OCI-LY7 (cell line): ENCODE measurements at regions not wholly inside any gene's neighbourhood (a gene's known extent, or its start where the extent isn't known, plus 50 kb on each side); places are given as distances from the start of the nearest gene placed in this dataset.

Experiments
- BruUV-seq: library from RNA; stranded (reverse); fragments of 400-500 nt; replicated peaks from 2 replicates; lab custom pipeline; 2021; lab: Mats Ljungman, UMichigan
- CTCF ChIA-PET: fragments of 300-600 bp; sonication (Branson Sonifier 250); formaldehyde crosslinking; loops from one replicate; lab custom pipeline; 2022; ENCODE audit warnings: antibody characterized with exemption; ENCODE audit not compliant: unreplicated experiment; lab: Charles Lee
- POLR2A ChIA-PET: fragments of 300-600 bp; sonication (Branson Sonifier 250); formaldehyde crosslinking; loops from one replicate; lab custom pipeline; 2022; ENCODE audit warnings: antibody characterized with exemption; lab: Charles Lee
- DNase-seq: peaks from one replicate; pipeline ENCODE4 v3.0.0-alpha.2; 2015; ENCODE audit warnings: low spot score
- H2AFZ ChIP-seq: fragments of 200-600 bp; sonication (generic), shearing (Covaris generic); 2 replicates; pipeline ENCODE4 v1.6.1; 2014; ENCODE audit warnings: mild to moderate bottlenecking, antibody characterized with exemption, low read length, moderate library complexity
- H3K27ac ChIP-seq: fragments of 200-600 bp; sonication (generic); 2 replicates; pipeline ENCODE4 v1.5.1; 2014; ENCODE audit warnings: mixed run types, low read depth, mild to moderate bottlenecking, moderate library complexity, low read length, inconsistent platforms; ENCODE audit not compliant: poor library complexity, severe bottlenecking
- H3K36me3 ChIP-seq: fragments of 200-600 bp; sonication (generic); 2 replicates; pipeline ENCODE4 v1.6.1; 2014; ENCODE audit warnings: mild to moderate bottlenecking, antibody characterized with exemption, low read length, moderate library complexity, mixed read lengths; ENCODE audit not compliant: insufficient read depth
- H3K4me1 ChIP-seq: fragments of 200-600 bp; sonication (generic); 2 replicates; pipeline ENCODE4 v1.5.1; 2014; ENCODE audit warnings: mild to moderate bottlenecking, low read length; ENCODE audit not compliant: insufficient read depth, poor library complexity, severe bottlenecking
- H3K4me2 ChIP-seq: fragments of 200-600 bp; sonication (generic); 2 replicates; pipeline ENCODE4 v1.6.1; 2014; ENCODE audit warnings: mild to moderate bottlenecking, low read length
- H3K4me3 ChIP-seq: fragments of 200-600 bp; sonication (generic); 2 replicates; pipeline ENCODE4 v1.5.1; 2014; ENCODE audit warnings: mild to moderate bottlenecking, low read depth, low read length; ENCODE audit not compliant: poor library complexity, severe bottlenecking
- H3K79me2 ChIP-seq: fragments of 200-600 bp; sonication (generic); 2 replicates; pipeline ENCODE4 v1.6.1; 2016; ENCODE audit warnings: low read depth, mild to moderate bottlenecking, low read length, moderate library complexity, mixed read lengths; ENCODE audit not compliant: insufficient read depth
- H3K9me2 ChIP-seq: fragments of 200-600 bp; sonication (generic); 2 replicates; pipeline ENCODE4 v1.6.1; 2016; ENCODE audit warnings: mild to moderate bottlenecking, low read length, mixed read lengths; ENCODE audit not compliant: insufficient read depth
- H3K9me3 ChIP-seq: fragments of 200-600 bp; sonication (generic); 2 replicates; pipeline ENCODE4 v1.6.1; 2014; ENCODE audit warnings: mild to moderate bottlenecking, mixed run types, low read length, mixed read lengths
- H4K20me1 ChIP-seq: fragments of 200-600 bp; sonication (generic); 2 replicates; pipeline ENCODE4 v1.6.1; 2014; ENCODE audit warnings: mild to moderate bottlenecking, antibody characterized with exemption, low read length, moderate library complexity, mixed read lengths; ENCODE audit not compliant: insufficient read depth
- CTCF ChIP-seq: fragments of 200-600 bp; sonication (generic); conservative IDR thresholded peaks from 2 replicates; pipeline ENCODE4 v1.5.1; 2014; ENCODE audit warnings: mild to moderate bottlenecking, antibody characterized with exemption, low read length, moderate library complexity, mixed read lengths
- EZH2phosphoT487 ChIP-seq: fragments of 200-600 bp; sonication (generic); IDR thresholded peaks from 2 replicates; pipeline ENCODE4 v1.6.1; 2018; ENCODE audit warnings: low read depth, borderline replicate concordance, mild to moderate bottlenecking, mixed run types, antibody characterized with exemption, low read length, moderate library complexity, mixed read lengths
- intact Hi-C: fragments of 100-400 bp; cut with micrococcal nuclease; formaldehyde crosslinking; loops from one replicate; pipeline ENCODE4 v1.10.0; 2022; ENCODE audit not compliant: unreplicated experiment

GRCh38 chr6:55957961-55958422 lies 82.6 kb upstream of the BMP5 start:
- Histone ChIP-seq H3K79me2 (no peaks in the 10 kb centered on the region), H4K20me1 (no peaks in the 10 kb centered on the region), H2AFZ (no peak overlapping the region), H3K4me2 (no peak overlapping the region), H3K27ac (no peak overlapping the region), H3K9me3 (no peaks in the 10 kb centered on the region), H3K9me2 (no peaks in the 10 kb centered on the region), H3K4me3 (no peak overlapping the region), H3K36me3 (no peaks in the 10 kb centered on the region), H3K4me1 (no peaks in the 10 kb centered on the region)
- BruUV-seq = no TSS peak
- intact Hi-C loops = no loop called here
- TF ChIP-seq CTCF = no peak
- no peak for TF ChIP-seq EZH2phosphoT487
- no peak for DNase-seq
- CTCF ChIA-PET = no interaction called here
- POLR2A ChIA-PET = interaction anchor here (0.7 kb wide), 1 partner anchor 1919 kb away, joined by 3 read pairs; no protein-coding TSS in a partner anchor

GRCh38 chr6:55955684-55956083 lies 80.3 kb upstream of the BMP5 start:
- no peak overlapping the region for H2AFZ ChIP-seq
- BruUV-seq = no TSS peak
- CTCF ChIA-PET = no interaction called here
- no peaks in the 10 kb centered on the region for H3K9me2 ChIP-seq
- intact Hi-C loops = no loop called here
- no peaks in the 10 kb centered on the region for H3K9me3 ChIP-seq
- no peak overlapping the region for H3K4me2 ChIP-seq
- H3K4me3 ChIP-seq = no peak overlapping the region
- no peaks in the 10 kb centered on the region for H3K79me2 ChIP-seq
- TF ChIP-seq EZH2phosphoT487 (no peak), CTCF (no peak)
- H4K20me1 ChIP-seq = no peaks in the 10 kb centered on the region
- no peak overlapping the region for H3K27ac ChIP-seq
- DNase-seq = no peak
- H3K36me3 ChIP-seq = no peaks in the 10 kb centered on the region
- H3K4me1 ChIP-seq = no peaks in the 10 kb centered on the region
- POLR2A ChIA-PET = interaction anchor here (0.9 kb wide), 1 partner anchor 80 kb away, joined by 5 read pairs; the partner anchor contains the start of gene BMP5

DNA sequence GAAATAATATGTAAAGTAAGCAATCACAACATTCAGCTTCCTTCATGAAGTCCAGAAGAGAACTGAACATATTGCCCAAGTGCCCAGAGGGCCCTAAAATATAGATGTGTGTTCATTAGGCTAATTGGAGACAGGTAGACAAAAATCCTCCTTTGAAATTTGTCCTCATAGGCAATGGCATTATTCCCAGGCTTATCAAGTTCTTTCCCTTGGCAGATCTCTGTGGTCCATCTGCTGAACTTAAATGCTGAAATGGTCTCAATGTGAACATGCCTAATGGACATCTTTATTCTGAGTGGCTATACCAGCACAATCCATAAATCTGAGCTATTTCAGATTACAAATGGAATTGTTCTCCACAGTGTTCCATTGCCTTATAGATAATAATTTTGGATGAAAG lies 79.0 kb upstream of the BMP5 start:
- Histone ChIP-seq H3K9me2 (no peaks in the 10 kb centered on the region), H3K27ac (no peak overlapping the region), H3K79me2 (no peaks in the 10 kb centered on the region), H3K4me2 (no peak overlapping the region), H4K20me1 (no peaks in the 10 kb centered on the region), H3K4me3 (no peak overlapping the region), H3K4me1 (no peaks in the 10 kb centered on the region), H2AFZ (no peak overlapping the region), H3K9me3 (no peaks in the 10 kb centered on the region), H3K36me3 (no peaks in the 10 kb centered on the region)
- DNase-seq = no peak
- POLR2A ChIA-PET = no interaction called here
- CTCF ChIA-PET = no interaction called here
- TF ChIP-seq EZH2phosphoT487 (no peak), CTCF (no peak)
- no TSS peak for BruUV-seq
- intact Hi-C loops = no loop called here
